ENCODE measurements at regions not wholly inside any gene's neighbourhood (a gene's known extent, or its start where the extent isn't known, plus 50 kb on each side); places are given as distances from the start of the nearest gene placed in this dataset.
A peak's percentile ranks its signal among the peaks of the same experiment; 100 is the strongest.

- DNase-seq, result no peak
Observed at GRCh38 chr9:109953300-109953699, 173.3 kb downstream of the PALM2AKAP2 start.

DNA sequence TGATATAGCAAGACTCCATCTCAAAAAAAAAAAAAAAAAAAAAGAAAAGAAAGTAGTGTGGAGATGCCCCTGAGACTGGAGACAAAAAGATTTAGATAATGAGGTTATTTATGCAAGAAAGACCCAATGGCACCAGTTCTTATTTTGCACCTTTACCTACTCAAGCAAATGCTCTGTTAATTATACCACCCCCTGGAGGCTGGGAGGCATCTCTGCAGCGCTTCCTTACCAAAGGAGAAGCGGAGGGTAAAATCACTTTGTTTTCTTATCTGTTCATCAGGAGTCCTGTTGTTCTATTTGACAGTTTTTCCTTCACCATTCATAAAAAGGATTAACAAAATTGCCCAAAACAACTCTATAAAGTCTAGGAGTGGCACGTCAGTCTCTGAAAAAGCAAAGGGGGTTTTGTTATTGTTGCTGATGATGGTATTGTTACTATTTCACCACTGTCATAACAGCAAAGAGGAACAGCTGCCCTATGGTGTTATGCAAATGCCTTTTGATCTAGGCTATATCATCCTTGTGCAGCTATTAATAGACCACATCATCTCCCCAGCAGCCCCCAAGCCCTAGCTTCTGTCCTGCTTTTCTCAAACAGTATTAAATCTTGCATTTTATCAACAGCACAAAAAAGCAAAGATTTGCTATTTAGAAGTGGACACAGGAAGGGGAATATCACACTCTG is 174.0 kb downstream of the PALM2AKAP2 start:
- no peak for DNase-seq

GRCh38 chr9:109956717-109957440 is 176.9 kb downstream of the PALM2AKAP2 start:
- DNase-seq, result no peak

DNA sequence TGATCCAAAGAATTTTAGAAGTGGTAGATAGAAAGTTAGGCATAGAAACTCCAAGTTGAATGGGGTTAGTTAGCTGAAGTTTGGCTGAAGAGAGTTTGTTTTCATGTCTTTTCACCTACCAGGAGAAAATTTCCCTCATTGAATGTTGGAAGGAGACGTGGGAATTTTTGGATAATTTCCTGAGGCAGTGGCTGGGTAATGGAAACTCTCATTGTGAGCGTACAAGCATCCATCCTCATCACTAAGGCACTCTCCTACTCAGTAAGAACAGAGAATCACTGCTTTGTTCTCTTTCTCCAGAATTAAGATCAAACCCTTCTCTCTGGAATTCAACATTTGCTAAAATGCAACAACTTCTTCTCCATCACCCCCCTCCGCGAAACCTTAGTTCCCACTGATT is 179.7 kb downstream of the PALM2AKAP2 start:
- no peak for DNase-seq

- DNase-seq, result no peak
Observed at GRCh38 chr9:109961626-109962025, 181.6 kb downstream of the PALM2AKAP2 start.

DNA sequence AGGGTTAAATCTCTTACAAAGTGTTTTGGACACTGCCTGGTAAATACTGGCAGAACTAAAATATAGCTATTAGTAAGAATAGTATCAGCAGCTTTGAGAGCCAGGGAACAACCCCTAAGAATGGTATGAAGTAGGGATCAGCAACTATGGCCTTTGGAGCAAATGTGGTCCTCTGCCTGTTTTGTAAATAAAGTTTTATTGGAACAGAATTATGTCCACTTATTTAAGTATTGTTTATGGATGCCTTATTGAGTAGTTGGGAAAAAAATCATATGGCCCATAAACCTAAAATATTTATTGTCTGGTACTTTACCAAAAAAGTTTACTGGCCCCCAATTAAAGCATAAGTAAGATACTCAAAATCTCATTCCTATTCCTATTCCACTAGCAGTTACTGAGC is 182.2 kb downstream of the PALM2AKAP2 start:
- no peak for DNase-seq

DNA sequence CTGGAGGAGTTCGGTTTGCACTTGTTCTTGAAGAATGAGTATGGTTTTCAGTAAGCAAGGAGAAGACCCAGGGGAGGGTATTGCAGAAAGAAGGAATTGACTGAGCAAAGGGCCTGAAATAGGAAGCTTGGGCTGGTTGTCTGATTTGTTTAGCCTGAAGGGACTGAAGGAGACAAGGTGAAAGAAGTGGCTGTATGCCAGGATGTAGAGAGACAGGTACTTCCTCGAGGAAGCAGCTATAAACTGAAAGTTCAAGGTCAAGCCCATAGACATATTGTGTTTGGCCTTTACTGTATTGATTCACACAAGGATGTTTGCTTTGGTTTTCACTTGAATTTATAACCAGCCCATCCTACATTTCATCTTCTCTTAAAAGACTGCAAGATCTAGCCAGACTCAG is 183.1 kb downstream of the PALM2AKAP2 start:
- no peak for DNase-seq

GRCh38 chr9:109966643-109967368 is 186.8 kb downstream of the PALM2AKAP2 start:
- no peak for DNase-seq

DNA sequence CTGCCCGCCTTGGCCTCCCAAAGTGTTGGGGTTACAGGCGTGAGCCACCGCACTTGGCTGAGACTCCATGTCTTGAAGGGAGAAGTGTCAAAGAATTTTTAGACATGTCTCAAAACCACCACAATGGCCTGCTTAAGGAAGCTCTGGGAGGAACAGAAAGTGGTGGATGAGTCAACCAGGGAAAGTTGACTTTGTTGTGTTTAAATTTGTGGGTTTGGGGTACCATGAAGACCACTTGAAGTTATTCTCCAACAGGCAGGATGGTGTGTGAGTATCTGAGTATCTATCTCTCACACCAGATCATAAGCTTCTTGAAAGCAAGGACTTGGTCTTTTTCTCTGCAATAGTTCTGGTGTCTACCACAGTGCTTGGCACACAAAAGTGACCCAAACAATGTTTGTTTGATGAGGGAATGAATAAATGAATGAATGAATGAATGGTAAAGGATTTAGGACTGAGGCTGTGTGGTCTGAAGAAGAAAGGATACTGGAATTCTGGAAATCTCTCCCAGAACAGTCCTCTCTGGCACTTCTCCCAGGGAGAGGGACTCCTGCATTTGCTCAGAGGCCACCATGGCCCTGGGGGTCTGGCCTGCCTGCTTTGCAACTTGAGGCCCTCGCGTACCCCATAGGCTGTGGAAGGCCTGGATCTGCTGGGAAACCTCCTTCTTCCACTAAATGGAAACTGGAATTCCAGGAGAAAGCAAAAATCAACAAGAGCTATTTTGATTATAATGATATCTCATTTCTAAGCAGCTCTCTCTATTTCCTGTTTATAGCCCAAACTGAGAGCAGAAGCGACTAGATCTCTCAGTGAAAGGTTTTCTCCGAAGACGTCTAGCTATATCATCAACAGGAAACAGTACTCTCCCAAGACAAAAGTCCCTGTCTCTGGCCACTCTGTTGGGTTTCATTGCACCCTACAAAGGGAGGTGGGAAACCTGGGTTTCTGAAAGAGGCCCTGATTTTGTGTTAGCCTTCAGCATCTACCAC is 187.9 kb downstream of the PALM2AKAP2 start:
- no peak for DNase-seq

DNA sequence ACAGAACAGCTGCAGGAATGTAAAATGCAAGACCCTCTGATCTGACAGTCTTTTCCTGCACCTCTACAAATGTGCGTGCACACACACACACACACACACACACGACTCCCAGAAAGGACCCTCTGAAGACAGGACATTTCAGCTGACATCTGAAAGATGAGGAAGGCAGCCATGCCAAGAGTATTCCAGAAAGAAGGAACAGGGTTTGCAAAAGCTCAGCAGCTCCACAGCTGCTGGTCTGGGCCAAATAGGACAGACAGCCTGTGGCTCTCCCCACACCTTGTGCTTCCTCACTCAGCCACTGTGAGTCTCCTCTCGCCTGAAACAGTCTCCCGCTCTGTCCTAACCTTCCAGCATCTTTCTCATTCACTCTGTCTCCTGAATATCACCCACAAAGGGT is 189.0 kb downstream of the PALM2AKAP2 start:
- no peak for DNase-seq

DNA sequence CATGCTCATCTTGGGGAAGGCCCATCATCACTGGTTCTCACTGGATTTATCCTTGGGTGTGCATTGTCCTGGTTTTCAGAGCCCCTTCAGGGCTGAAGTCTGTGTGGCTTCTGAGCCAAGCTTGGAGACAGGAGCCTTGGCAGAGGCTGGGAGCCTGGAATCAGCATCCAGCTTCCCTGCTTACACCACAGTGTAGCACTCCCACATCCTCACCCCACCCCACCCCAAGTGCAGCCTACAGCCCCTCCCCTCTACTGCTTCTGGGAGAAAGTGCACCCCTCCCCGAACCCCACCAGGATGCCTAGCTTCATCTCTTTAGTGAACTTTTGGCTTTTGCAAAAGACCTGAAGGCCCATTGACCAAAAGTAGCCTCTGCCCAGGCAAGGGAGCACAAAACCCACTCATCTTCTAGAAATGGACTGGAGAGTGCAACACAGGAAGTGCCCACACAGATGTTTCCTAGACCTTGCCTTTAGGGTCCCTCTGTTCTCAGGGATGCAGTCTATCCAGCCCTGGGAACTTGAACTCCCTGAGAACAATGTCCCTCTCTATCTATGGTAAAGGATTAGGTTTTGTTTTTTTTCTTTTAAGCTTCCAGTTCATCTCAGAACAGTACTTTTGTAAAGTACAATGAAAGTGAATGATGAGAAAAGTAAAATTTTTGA is 189.7 kb downstream of the PALM2AKAP2 start:
- DNase-seq, result no peak

GRCh38 chr9:109971226-109971625 is 191.2 kb downstream of the PALM2AKAP2 start:
- no peak for DNase-seq

DNA sequence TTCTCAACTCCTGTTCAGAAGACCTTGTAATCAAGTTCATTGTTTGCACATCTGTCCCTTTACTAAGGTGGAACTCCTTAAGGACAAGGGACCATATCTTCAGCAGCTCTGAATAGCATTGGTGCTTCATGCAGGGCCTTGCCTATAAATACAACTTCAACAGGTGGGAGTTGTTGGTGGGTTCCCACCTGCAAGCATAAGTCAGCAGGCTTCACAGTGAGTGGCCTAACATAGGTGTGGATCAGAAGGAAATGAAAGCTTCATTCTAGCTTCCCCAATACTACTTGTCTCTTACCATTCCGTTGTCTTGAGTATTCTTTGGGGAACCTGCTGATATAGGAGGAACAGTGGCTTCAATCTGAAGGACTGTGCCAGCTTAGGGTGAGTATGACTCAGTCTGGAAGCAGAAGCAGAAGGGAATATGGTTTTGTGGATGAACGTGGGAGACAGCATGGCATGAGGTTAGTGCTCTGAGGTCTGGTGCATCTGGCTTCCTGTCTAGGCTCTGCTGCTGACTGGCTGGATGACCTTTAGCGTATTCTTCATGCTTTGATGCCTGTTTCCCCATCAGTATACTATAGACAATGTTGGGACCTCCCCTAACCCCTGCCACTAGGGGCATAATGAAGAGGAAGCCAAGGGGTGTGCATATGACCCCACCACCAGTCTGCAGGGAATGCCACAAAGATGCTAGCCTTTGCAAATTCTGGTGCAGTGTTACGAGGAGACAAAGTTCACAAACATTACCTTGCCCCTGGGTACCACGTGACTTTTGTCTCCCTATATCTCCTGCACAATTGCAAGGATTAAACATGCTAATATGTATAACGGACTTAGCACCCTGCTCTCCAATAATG is 192.3 kb downstream of the PALM2AKAP2 start:
- no peak for DNase-seq

GRCh38 chr9:109973336-109973735 is 193.3 kb downstream of the PALM2AKAP2 start:
- DNase-seq, result no peak

GRCh38 chr9:109974143-109974917 is 194.3 kb downstream of the PALM2AKAP2 start:
- DNase-seq, result peak; percentile 65 to 73

DNA sequence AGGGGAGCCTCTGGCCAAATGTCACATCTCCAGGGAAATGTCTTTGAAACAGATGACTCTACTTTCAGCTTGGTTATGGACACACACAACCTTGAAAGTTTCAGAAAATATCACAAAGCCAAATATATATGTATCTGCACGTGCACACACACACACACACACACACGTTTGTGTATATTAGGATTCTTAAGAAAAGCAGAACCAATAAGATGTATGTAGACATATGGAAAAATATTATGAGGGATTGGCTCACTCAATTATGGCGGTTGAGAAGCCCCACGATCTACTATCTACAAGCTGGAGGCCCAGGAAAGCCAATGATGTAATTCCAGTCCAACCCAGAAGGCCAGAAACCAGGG is 194.9 kb downstream of the PALM2AKAP2 start:
- no peak for DNase-seq

DNA sequence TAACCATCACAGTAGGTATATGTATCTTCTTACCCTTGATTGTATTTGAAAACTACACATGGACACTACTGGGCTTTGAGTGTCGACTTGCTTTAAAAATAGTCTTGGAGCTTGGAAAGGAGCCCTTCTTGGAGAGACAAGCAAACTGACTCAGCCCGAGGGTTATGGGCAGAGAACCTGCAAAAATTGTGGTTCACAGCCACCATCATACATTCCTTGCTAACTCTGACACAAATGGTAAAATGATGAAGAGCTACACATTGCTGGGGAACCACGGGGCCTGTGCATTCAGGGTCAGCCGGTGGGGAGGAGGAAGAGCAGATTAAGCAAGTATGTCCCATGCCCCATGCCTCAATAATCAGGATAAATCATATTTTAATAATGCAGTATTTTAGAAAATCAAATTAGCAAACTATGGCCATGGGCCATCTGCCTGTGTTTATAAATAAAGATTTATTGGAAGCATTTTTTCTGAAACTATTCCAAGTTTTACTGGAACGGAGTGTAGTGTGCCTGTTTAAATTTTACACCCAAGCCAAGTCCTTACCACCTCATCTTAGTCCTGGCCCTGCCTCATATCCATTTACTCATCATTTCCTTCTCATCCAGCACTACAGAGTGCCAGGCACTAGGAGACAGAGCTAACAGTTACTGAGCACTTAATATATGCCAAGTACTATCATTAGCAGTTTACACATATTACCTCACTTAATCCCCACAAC is 195.7 kb downstream of the PALM2AKAP2 start:
- no peak for DNase-seq

DNA sequence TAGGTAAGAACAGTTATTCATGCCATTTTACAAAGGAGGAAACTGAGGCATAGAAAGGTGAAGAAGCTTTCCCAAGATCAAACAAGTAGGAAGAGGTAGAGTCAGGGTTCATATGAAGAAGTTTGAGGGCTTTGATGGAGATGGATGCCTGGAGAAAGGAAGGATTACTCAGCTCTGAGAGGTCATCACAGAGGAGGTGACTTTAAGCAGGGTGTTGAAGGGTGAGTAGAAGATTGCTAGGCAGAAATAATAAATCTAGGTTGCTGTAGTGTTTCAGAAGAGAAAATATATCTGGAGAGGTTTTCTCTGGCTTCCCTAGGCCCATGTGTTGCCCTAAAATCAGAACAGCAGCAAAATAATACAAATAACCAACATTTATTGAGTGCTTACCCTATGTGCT is 196.3 kb downstream of the PALM2AKAP2 start:
- no peak for DNase-seq

- DNase-seq, result peak in 1 of 2 experiments; percentile 38
Observed at GRCh38 chr9:109977521-109977920, 197.5 kb downstream of the PALM2AKAP2 start.

GRCh38 chr9:109981091-109981490 is 201.1 kb downstream of the PALM2AKAP2 start:
- no peak for DNase-seq

Measured in activated CD4-positive, alpha-beta T cell treated with anti-CD3 and anti-CD28 coated beads, Interleukin-2, amount 50 U/mL, for 48 hours (primary cell).